Spleen (tissue), 7 donors: ENCODE measurements at regions not wholly inside any gene's neighbourhood (a gene's known extent, or its start where the extent isn't known, plus 50 kb on each side); places are given as distances from the start of the nearest gene placed in this dataset.

Experiments used
- POLR2A ChIP-seq, 3 donors: fragments of 450-650 bp; IDR thresholded peaks; one replicate each; pipeline ENCODE4 v1.5.1; 2017; ENCODE audit warnings: antibody characterized with exemption in 3 of 3, mild to moderate bottlenecking in 1 of 3
- TF ChIP-seq, protein P1 (sequence below), 11 experiments: fragments of 200-600 bp in 7 of 11; fragments of 450-650 bp in 4 of 11; sonication (generic) in 4 of 11; IDR thresholded peaks in 8 of 11; conservative IDR thresholded peaks in 3 of 11; 1 replicate in 7 of 11; 2 replicates in 4 of 11; pipeline versions ENCODE4 v1.4.0 to v1.8.0; 2016 to 2021; ENCODE audit warnings: antibody characterized with exemption in 11 of 11, inconsistent platforms in 4 of 11, mild to moderate bottlenecking in 1 of 11
- donor health status: DM: no; HTN: no; CAD: no; lungs with moderate emphysema.
- donor health status: DM: no; HTN: no; CAD: no.
- donor health status: DM: no; HTN: no; CAD: no.

DNA sequence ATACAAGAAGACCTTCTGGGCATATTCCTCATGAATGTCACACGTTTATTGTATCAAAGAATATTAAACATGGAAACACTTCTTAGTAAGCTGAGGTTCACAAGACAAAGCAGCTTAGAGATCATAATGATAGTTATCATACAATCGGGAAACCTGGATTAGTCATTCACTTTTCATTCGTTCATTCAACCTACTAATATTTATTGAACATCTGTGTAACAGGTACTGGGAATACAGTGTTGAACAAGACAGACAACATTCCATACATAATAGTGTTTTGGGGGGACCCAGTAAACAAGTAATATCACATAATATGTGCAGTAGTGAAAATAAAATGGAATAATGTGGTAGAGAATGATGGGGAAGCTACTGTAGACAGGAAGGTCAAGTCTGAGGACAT, 100.6 kb upstream of the GRIP1 start:
- TF ChIP-seq, protein P1, sequence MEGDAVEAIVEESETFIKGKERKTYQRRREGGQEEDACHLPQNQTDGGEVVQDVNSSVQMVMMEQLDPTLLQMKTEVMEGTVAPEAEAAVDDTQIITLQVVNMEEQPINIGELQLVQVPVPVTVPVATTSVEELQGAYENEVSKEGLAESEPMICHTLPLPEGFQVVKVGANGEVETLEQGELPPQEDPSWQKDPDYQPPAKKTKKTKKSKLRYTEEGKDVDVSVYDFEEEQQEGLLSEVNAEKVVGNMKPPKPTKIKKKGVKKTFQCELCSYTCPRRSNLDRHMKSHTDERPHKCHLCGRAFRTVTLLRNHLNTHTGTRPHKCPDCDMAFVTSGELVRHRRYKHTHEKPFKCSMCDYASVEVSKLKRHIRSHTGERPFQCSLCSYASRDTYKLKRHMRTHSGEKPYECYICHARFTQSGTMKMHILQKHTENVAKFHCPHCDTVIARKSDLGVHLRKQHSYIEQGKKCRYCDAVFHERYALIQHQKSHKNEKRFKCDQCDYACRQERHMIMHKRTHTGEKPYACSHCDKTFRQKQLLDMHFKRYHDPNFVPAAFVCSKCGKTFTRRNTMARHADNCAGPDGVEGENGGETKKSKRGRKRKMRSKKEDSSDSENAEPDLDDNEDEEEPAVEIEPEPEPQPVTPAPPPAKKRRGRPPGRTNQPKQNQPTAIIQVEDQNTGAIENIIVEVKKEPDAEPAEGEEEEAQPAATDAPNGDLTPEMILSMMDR (IDR thresholded peaks at IDR 0.05 in 8 of 11, conservative IDR thresholded peaks at IDR 0.05 in 3 of 11), result no peak
- TF ChIP-seq POLR2A (IDR thresholded peaks at IDR 0.05), result no peak
